HG03280 (cell line): ENCODE measurements at regions not wholly inside any gene's neighbourhood (a gene's known extent, or its start where the extent isn't known, plus 50 kb on each side); places are given as distances from the start of the nearest gene placed in this dataset.

Experiments used
- ATAC-seq: cut with Tn5 transposase; IDR thresholded peaks from one replicate; pipeline ENCODE4 v1.9.1; 2021; ENCODE audit warnings: mild to moderate bottlenecking, moderate library complexity; ENCODE audit not compliant: unreplicated experiment

GRCh38 chr10:8731121-8732095 is 676.9 kb downstream of the GATA3 start:
- no peak for ATAC-seq

GRCh38 chr10:8738987-8739386 is 684.5 kb downstream of the GATA3 start:
- ATAC-seq, result no peak

GRCh38 chr10:8752146-8752843 is 697.8 kb downstream of the GATA3 start:
- no peak for ATAC-seq

- ATAC-seq, result no peak
Observed at GRCh38 chr10:8758029-8758428, 703.5 kb downstream of the GATA3 start.

GRCh38 chr10:8766899-8767298 is 712.4 kb downstream of the GATA3 start:
- ATAC-seq, result no peak

- no peak for ATAC-seq
Observed at GRCh38 chr10:8767591-8767990, 713.1 kb downstream of the GATA3 start.

- ATAC-seq, result no peak
Observed at GRCh38 chr10:8768341-8768740, 713.9 kb downstream of the GATA3 start.

GRCh38 chr10:8768852-8769251 is 714.4 kb downstream of the GATA3 start:
- ATAC-seq, result no peak

GRCh38 chr10:8776926-8777622 is 722.6 kb downstream of the GATA3 start:
- ATAC-seq, result no peak

GRCh38 chr10:8778713-8779112 is 724.2 kb downstream of the GATA3 start:
- no peak for ATAC-seq

GRCh38 chr10:8787649-8788048 is 733.2 kb downstream of the GATA3 start:
- no peak for ATAC-seq

- ATAC-seq, result no peak
Observed at GRCh38 chr10:8790390-8790789, 735.9 kb downstream of the GATA3 start.

GRCh38 chr10:8794860-8795259 is 740.4 kb downstream of the GATA3 start:
- ATAC-seq, result no peak

GRCh38 chr10:8800426-8800825 is 745.9 kb downstream of the GATA3 start:
- no peak for ATAC-seq

GRCh38 chr10:8803992-8804391 is 749.5 kb downstream of the GATA3 start:
- no peak for ATAC-seq

- no peak for ATAC-seq
Observed at GRCh38 chr10:8810677-8811076, 756.2 kb downstream of the GATA3 start.

- ATAC-seq, result no peak
Observed at GRCh38 chr10:8811201-8811600, 756.7 kb downstream of the GATA3 start.

GRCh38 chr10:8815969-8816368 is 761.5 kb downstream of the GATA3 start:
- ATAC-seq, result no peak

- ATAC-seq, result no peak
Observed at GRCh38 chr10:8817299-8817698, 762.8 kb downstream of the GATA3 start.

GRCh38 chr10:8825611-8826010 is 771.1 kb downstream of the GATA3 start:
- ATAC-seq, result no peak

GRCh38 chr10:8829592-8829991 is 775.1 kb downstream of the GATA3 start:
- no peak for ATAC-seq
